Gastrocnemius medialis (tissue), 4 donors: ENCODE measurements at regions not wholly inside any gene's neighbourhood (a gene's known extent, or its start where the extent isn't known, plus 50 kb on each side); places are given as distances from the start of the nearest gene placed in this dataset.

Experiments used
- ATAC-seq, 2 donors: fragments of 150-250 bp; one replicate each; pipeline ENCODE4 v1.9.1; 2016
- DNase-seq, 2 donors: peaks; one replicate each; pipeline ENCODE4 v3.0.0-alpha.2; 2019
- H3K27ac ChIP-seq, 4 donors: fragments of 200-600 bp; sonication (generic); 1 replicate in 1 of 4; 2 replicates in 3 of 4; pipeline ENCODE4 v1.5.1; 2016 to 2018; ENCODE audit warnings: mild to moderate bottlenecking in 2 of 4, moderate library complexity in 1 of 4
- H3K27me3 ChIP-seq, 3 donors: fragments of 200-600 bp; sonication (generic) in 2 of 3; 1 replicate in 1 of 3; 2 replicates in 2 of 3; pipeline versions ENCODE4 v1.5.1 to v1.6.0; 2016 to 2019; ENCODE audit warnings: mild to moderate bottlenecking in 1 of 3, moderate library complexity in 1 of 3
- H3K36me3 ChIP-seq, 2 donors: fragments of 200-600 bp; sonication (generic) in 1 of 2; one replicate each; pipeline ENCODE4 v1.5.1; 2017 to 2018
- H3K4me1 ChIP-seq, 2 donors: fragments of 200-600 bp; sonication (generic) in 1 of 2; one replicate each; pipeline ENCODE4 v1.5.1; 2016 to 2017; ENCODE audit warnings: mild to moderate bottlenecking in 2 of 2
- H3K4me3 ChIP-seq, 4 donors: fragments of 200-600 bp; sonication (generic) in 3 of 4; 1 replicate in 1 of 4; 2 replicates in 3 of 4; pipeline ENCODE4 v1.5.1; 2016 to 2019; ENCODE audit warnings: mild to moderate bottlenecking in 2 of 4
- H3K9me3 ChIP-seq, 3 donors: fragments of 200-600 bp; sonication (generic) in 2 of 3; 1 replicate in 1 of 3; 2 replicates in 2 of 3; pipeline ENCODE4 v1.5.1; 2016 to 2019
- POLR2A ChIP-seq, 2 donors: fragments of 450-650 bp; IDR thresholded peaks; one replicate each; pipeline ENCODE4 v1.6.1; 2017; ENCODE audit warnings: antibody characterized with exemption in 2 of 2, mild to moderate bottlenecking in 2 of 2, moderate library complexity in 2 of 2
- in situ Hi-C, 4 donors: fragments of 200-750 bp; cut with MboI; loops; one replicate each; pipeline versions ENCODE4 v1.15.0 to v1.8.0; 2017; ENCODE audit warnings: low sequenced_read_pairs in 4 of 4
- intact Hi-C: fragments of 100-400 bp; cut with DNase I; formaldehyde crosslinking; loops from one replicate; pipeline ENCODE4 v1.15.1; 2023; ENCODE audit warnings: low total_unique reads
- TF ChIP-seq, protein P1 (sequence below), 5 experiments: fragments of 450-650 bp in 3 of 5; fragments of 200-600 bp in 2 of 5; sonication (generic) in 2 of 5; IDR thresholded peaks in 4 of 5; conservative IDR thresholded peaks in 1 of 5; 1 replicate in 4 of 5; 2 replicates in 1 of 5; pipeline ENCODE4 v1.5.1; 2016 to 2019; ENCODE audit warnings: antibody characterized with exemption in 5 of 5, mild to moderate bottlenecking in 3 of 5, moderate library complexity in 3 of 5

DNA sequence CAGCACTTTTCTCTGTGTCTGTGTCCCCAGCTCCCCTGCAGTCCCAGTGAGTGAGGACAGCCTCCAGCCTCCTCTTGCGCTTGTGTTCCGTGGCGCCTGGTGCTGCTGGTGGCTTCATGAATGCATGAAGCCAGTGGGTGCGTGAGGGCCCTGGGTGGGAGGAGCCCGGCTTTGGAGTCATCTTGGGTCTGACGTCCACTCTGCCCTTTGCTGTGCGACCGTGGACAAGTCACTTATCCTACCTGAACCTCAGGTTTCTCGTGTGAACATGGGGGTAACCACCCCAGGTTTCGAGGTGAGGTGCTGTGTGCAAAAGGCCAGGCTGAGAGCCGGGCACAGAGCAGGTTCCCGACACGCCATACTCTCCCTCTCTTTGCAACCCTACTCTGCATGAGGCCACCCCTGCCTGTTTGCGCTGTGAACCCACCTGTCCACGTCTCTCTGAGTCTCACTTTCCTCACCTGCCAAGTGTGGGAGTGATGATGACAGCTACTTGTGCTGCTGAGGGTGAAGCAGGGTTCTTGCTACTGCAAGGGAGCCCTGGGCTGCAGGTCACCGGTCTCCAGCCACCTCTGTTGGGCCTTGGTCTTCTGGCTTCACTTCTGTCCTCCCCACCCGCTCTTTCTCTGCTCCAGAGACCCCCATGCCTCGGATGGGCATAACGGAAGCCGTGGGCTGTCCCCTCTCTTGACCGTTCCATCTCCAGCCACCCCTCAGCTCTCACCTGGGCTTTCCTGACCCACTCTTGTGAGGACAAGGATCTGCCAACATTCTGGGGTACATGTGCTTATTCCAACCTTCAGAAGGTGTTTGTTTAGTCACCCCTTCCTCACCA lies 537.6 kb downstream of the TBC1D22A start:
- H3K27me3 ChIP-seq: peaks cover 0 to 2% (median 0%) of the 10 kb centered on the region in 3 donors
- no peaks in the 10 kb centered on the region for H3K36me3 ChIP-seq
- intact Hi-C loops: no loop called here
- ATAC-seq: no peak
- H3K27ac ChIP-seq: no peak overlapping the region
- in situ Hi-C loops: no loop called here
- TF ChIP-seq, protein P1, sequence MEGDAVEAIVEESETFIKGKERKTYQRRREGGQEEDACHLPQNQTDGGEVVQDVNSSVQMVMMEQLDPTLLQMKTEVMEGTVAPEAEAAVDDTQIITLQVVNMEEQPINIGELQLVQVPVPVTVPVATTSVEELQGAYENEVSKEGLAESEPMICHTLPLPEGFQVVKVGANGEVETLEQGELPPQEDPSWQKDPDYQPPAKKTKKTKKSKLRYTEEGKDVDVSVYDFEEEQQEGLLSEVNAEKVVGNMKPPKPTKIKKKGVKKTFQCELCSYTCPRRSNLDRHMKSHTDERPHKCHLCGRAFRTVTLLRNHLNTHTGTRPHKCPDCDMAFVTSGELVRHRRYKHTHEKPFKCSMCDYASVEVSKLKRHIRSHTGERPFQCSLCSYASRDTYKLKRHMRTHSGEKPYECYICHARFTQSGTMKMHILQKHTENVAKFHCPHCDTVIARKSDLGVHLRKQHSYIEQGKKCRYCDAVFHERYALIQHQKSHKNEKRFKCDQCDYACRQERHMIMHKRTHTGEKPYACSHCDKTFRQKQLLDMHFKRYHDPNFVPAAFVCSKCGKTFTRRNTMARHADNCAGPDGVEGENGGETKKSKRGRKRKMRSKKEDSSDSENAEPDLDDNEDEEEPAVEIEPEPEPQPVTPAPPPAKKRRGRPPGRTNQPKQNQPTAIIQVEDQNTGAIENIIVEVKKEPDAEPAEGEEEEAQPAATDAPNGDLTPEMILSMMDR (IDR thresholded peaks at IDR 0.05 in 4 of 5, conservative IDR thresholded peaks at IDR 0.05 in 1 of 5): no peak
- no peak for TF ChIP-seq POLR2A (IDR thresholded peaks at IDR 0.05)
- no peaks in the 10 kb centered on the region for H3K9me3 ChIP-seq
- no peaks in the 10 kb centered on the region for H3K4me1 ChIP-seq
- DNase-seq: no peak
- no peak overlapping the region for H3K4me3 ChIP-seq

DNA sequence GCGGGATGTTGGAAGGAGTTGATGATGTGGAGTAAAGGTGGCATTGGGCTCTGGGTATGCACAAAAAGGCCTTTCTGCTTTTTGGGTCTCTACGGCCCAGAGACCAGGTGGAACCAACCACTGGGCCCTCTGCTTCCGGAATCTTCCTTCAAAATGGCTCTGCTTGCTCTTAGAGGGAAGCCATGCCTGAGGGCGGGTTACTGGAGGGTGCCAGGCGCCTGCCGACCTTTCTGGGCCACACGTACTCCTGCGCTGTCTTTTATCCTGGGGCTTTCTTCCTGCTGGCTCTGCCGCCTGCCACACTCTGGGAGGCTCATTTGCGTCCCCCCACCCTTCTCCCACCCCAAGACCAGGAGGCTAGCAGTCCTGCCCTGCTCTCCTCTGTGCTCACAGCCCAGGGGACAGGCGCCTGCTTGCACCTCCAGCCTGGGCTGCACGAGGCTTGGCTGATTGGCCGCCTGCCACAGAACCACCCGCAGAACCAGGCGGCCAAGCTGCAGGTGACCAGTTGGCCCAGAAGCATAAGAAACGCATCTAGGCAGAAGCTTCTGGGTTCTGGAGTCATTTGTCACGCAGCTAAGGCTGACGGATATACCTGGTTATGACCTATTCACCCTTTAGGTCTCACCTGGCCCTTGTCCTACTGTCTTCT lies 536.9 kb downstream of the TBC1D22A start:
- H3K4me3 ChIP-seq: no peak overlapping the region
- in situ Hi-C loops: no loop called here
- intact Hi-C loops: no loop called here
- peaks cover 0 to 3% (median 0%) of the 10 kb centered on the region in 3 donors for H3K27me3 ChIP-seq
- no peaks in the 10 kb centered on the region for H3K36me3 ChIP-seq
- ATAC-seq (no peak), DNase-seq (no peak)
- TF ChIP-seq, protein P1 (IDR thresholded peaks at IDR 0.05 in 4 of 5, conservative IDR thresholded peaks at IDR 0.05 in 1 of 5): no peak
- TF ChIP-seq POLR2A (IDR thresholded peaks at IDR 0.05): no peak
- H3K4me1 ChIP-seq: no peaks in the 10 kb centered on the region
- no peak overlapping the region for H3K27ac ChIP-seq
- H3K9me3 ChIP-seq: no peaks in the 10 kb centered on the region

DNA sequence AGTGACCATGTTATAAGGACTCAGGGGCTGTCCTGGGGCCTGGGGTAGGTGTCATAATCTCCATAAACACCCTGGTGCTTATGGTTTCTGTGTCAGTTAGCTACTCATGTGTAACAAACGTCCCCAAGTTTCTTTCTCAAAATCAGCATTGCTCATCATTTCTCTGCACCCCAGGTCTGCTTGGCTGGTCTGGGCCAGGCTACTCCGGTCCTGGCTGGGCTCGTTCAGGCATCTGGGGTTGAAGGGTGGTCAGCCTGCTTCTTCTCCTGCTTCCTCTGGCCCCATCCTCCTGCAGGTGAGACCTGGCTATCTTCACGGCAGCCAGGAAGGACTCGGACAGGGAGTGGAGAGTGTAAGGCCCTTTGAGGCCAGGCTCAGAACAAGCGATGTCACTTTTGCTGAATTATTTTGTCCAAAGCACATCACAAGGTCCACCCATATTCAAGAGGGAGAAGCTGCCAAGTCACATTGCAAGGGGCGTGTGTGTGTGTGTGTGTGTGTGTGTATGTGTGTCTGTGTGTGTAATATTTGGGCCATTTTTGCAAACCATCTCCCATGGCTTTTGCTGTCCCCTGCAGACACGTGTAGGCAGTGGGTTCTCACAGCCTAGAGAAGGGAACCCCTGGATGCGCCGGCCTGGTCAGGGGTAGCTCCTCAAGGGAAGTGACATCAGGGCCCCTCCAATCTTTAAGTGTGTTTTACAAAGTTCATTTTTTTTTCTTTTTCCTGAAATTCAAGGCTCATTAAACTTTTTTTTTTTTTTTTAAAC lies 535.8 kb downstream of the TBC1D22A start:
- peaks cover 0 to 3% (median 0%) of the 10 kb centered on the region in 3 donors for H3K27me3 ChIP-seq
- H3K27ac ChIP-seq: no peak overlapping the region
- DNase-seq (no peak), ATAC-seq (no peak)
- no peaks in the 10 kb centered on the region for H3K4me1 ChIP-seq
- H3K4me3 ChIP-seq: no peak overlapping the region
- TF ChIP-seq, protein P1 (IDR thresholded peaks at IDR 0.05 in 4 of 5, conservative IDR thresholded peaks at IDR 0.05 in 1 of 5): no peak
- no peak for TF ChIP-seq POLR2A (IDR thresholded peaks at IDR 0.05)
- no peaks in the 10 kb centered on the region for H3K9me3 ChIP-seq
- in situ Hi-C loops (no loop called here), intact Hi-C loops (no loop called here)
- H3K36me3 ChIP-seq: no peaks in the 10 kb centered on the region

DNA sequence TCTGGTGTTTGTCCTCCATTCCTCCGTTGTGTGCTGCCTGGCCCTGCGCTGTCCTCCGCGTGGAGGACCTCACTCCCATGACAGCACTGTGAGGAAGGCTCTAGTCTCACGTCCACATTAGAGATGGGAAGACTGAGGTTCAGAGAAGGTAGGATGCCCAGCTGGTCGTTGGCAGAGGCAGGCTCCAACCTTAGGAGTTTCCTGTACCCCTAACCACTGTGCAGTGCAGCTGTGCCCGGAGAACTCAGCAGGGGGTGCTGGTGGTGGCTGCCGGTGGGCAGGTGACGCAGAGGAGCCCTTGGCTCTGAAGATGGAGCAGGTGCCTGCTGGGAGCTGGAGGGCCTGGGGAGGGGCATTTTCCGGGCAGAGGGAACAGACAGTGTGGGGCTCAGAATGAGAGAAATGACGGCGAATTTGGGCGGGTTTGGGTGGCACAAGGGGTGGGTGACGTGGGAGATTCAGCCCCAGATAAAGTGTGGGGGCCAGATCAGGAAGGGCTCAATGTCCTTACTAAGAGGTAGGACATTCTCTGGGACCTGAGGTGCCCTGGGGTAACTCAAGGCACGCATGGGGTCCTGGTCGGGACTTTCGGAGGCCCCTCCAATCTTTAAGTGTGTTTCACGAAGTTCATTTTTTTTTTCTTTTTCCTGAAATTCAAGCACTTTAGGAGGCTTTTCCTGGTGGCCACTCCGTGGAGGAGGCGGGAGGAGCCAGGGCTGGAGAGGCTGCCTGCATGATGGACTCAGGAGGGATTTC lies 535.0 kb downstream of the TBC1D22A start:
- in situ Hi-C loops (no loop called here), intact Hi-C loops (no loop called here)
- Histone ChIP-seq H3K4me1 (no peaks in the 10 kb centered on the region), H3K9me3 (no peaks in the 10 kb centered on the region), H3K27ac (no peak overlapping the region), H3K27me3 (peaks cover 0 to 3% (median 0%) of the 10 kb centered on the region in 3 donors), H3K36me3 (no peaks in the 10 kb centered on the region), H3K4me3 (no peak overlapping the region)
- DNase-seq (no peak), ATAC-seq (no peak)
- TF ChIP-seq POLR2A (IDR thresholded peaks at IDR 0.05): no peak
- TF ChIP-seq, protein P1 (IDR thresholded peaks at IDR 0.05 in 4 of 5, conservative IDR thresholded peaks at IDR 0.05 in 1 of 5): no peak
